ENCODE measurements at regions not wholly inside any gene's neighbourhood (a gene's known extent, or its start where the extent isn't known, plus 50 kb on each side); places are given as distances from the start of the nearest gene placed in this dataset.
A peak's percentile ranks its signal among the peaks of the same experiment; 100 is the strongest.

DNA sequence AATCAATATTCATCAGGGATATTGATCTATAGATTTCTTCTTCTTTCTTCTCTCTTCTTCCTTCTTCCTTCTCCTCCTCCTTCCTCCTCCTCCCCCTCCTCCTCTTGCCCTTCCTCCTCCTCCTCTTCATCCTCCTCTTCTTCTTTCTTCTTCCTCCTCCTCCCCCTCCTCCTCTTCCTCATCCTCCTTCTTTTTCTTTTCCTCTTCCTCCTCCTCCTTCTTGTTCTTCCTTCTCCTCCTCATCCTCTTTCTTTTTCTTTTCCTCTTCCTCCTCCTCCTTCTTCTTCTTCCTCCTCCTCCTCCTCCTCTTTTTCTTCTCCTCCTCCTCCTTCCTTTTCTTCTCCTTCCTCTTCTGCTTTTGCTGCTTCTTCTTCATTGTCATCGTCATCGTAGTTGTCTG is 52.4 kb upstream of the SERINC1 start:
- CTCF ChIA-PET, result no interaction called here
- Mint-ChIP-seq H3K36me3 (no peaks in the 10 kb centered on the region), H3K27ac (no peak overlapping the region)

DNA sequence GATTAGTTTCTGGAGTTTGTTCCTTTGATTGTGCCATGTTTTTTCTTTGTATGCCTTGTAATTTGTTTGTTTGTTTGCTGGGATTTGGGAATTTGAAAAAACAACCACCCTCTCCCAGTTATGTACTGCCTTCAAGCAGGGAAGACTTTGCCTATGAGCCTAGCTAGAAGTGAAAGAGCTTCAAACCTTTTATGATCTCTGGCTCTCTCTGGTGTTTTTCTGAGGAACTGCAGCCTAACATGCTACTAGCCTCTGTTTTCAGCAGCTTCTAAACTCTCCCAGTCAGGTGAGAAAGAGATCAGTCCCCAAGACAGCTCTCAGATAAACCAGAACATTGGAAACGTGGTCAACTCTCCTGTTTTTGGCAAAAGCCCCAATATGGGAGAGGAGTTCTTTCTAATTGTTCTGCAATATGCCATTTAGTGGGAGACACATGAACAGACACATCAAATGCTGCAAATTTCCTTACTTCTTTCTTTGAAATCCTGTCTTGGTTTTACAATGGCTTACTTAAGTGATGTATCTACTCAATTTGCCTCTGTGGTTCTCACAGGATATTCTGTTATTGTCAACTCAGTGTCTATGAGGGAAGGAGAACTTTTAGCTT is 58.9 kb upstream of the SERINC1 start:
- no peak overlapping the region for H3K27ac Mint-ChIP-seq
- H3K4me1 Mint-ChIP-seq, result no peaks in the 10 kb centered on the region
- CTCF ChIA-PET, result interaction anchor here (0.6 to 8.0 kb wide), 24 partner anchors 9 to 1109 kb away, joined by 3 to 172 read pairs (median 4); no protein-coding TSS in a partner anchor
- H3K36me3 Mint-ChIP-seq, result no peaks in the 10 kb centered on the region
- DNase-seq, result peak; percentile 63
- H3K27me3 Mint-ChIP-seq, result peaks cover 4% of the 10 kb centered on the region
- no peak overlapping the region for H3K4me3 Mint-ChIP-seq
- no peaks in the 10 kb centered on the region for H3K9me3 Mint-ChIP-seq

More for the DNA sequence above, 52.4 kb upstream of the SERINC1 start:
- Mint-ChIP-seq H3K27me3 (peaks cover 12% of the 10 kb centered on the region), H3K4me3 (no peak overlapping the region), H3K9me3 (no peaks in the 10 kb centered on the region), H3K4me1 (no peaks in the 10 kb centered on the region)
- DNase-seq, result no peak

DNA sequence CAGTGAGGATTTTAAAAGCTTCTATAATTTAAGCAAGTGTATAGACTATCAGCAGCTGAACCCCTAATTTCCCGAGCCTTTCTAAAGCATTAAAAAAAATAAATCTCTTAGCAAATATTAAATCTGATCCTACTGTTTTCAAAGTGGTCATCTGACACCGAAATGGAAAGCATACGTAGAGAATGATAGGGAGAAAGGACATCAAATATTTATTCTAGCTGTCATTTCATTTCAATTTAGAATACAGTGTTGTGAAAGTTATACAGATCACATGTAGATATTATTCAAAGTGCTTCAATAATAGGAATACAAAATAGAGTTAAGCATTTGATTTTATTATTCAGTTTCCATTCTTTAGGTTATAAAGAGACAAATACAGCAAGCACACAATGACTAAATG is 61.9 kb upstream of the PKIB start:
- DNase-seq, result no peak
- Mint-ChIP-seq H3K4me1 (no peaks in the 10 kb centered on the region), H3K27ac (no peak overlapping the region), H3K27me3 (no peaks in the 10 kb centered on the region), H3K36me3 (no peaks in the 10 kb centered on the region), H3K9me3 (no peaks in the 10 kb centered on the region), H3K4me3 (no peak overlapping the region)
- CTCF ChIA-PET, result no interaction called here

DNA sequence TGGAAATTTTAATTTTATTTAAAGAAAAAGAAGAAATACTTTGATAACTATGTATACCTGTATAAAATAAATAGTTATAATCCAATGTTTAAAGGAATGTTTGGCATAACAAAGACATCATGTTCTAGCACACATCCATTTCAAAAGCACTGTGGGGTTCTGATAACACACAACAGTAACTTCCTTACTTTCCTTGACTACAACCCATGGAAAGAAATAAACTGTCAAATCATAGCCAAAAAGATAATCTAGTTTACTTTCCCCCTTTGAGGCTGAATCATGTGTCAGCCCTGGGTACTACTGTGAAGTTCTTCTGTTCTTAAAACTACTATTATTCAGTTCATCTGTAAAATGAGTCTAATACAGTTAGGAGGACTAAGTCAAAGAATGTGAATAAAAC is 61.4 kb upstream of the PKIB start:
- no peak overlapping the region for H3K27ac Mint-ChIP-seq
- CTCF ChIA-PET, result no interaction called here
- DNase-seq, result no peak
- H3K27me3 Mint-ChIP-seq, result no peaks in the 10 kb centered on the region
- no peak overlapping the region for H3K4me3 Mint-ChIP-seq
- H3K36me3 Mint-ChIP-seq, result no peaks in the 10 kb centered on the region
- no peaks in the 10 kb centered on the region for H3K9me3 Mint-ChIP-seq
- H3K4me1 Mint-ChIP-seq, result no peaks in the 10 kb centered on the region

DNA sequence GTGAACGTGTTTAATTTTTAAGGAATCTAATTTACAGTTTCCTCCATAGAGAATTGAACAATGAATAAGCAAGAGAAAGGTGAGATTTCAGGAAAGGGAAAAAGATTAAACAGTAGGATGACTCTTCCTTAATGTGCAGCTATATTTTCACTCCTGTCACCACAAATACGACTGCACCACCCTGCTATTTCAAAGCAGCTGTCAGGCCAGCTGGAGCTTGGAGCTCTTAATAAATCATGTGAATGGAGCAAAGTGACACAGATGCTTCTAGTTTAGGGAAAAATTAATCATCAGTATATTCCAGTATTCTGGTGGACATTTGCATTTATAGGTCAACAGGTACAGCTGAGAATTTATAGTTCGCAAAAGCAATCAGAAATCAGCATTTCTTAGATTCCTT is 56.5 kb upstream of the PKIB start:
- Mint-ChIP-seq H3K27me3 (no peaks in the 10 kb centered on the region), H3K4me3 (no peak overlapping the region), H3K27ac (no peak overlapping the region), H3K4me1 (no peaks in the 10 kb centered on the region), H3K9me3 (no peaks in the 10 kb centered on the region), H3K36me3 (no peaks in the 10 kb centered on the region)
- CTCF ChIA-PET, result no interaction called here
- DNase-seq, result no peak

DNA sequence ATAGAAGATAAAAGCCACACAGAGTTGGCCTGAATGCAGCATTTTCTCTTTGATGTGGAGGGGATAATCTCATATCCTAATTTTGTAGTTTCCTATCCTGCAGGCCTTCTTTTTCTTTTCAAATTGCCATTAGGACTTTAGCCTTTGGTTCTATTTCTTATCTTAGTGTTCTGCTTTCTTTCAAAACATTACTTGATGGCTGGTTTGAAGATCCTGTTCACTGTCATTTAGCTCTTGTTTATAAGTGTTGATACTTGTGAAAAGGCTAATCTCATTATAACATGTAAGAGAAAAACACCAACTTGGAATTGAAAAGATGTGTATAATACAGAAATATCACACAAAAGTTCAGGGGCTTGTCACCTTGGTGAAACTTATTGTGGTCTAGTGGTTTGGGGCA is 54.6 kb upstream of the PKIB start:
- Mint-ChIP-seq H3K27me3 (no peaks in the 10 kb centered on the region), H3K36me3 (no peaks in the 10 kb centered on the region), H3K27ac (no peak overlapping the region), H3K4me3 (no peak overlapping the region), H3K4me1 (no peaks in the 10 kb centered on the region), H3K9me3 (no peaks in the 10 kb centered on the region)
- CTCF ChIA-PET, result no interaction called here
- no peak for DNase-seq

DNA sequence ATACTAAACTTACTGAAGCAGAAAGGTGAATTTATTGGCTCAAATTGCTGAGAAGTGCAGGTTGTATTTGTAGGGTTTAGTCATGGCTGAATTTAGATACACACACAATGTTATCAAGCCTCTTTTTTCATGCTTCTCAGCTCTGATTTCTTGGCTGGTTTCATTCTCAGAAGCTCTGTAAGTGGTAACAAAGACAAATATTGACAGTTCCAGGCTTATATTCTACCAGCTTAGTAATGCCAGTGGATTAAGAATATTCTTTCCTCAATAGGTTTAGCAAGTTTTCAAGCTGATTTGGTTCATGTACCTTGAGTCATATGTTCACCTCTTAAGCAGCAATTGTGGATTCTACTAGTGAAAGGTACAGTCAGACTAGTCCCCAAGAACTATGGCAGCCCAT is 52.1 kb upstream of the PKIB start:
- no peaks in the 10 kb centered on the region for H3K4me1 Mint-ChIP-seq
- no peak overlapping the region for H3K27ac Mint-ChIP-seq
- peaks cover 2% of the 10 kb centered on the region for H3K9me3 Mint-ChIP-seq
- DNase-seq, result no peak
- CTCF ChIA-PET, result no interaction called here
- no peak overlapping the region for H3K4me3 Mint-ChIP-seq
- no peaks in the 10 kb centered on the region for H3K36me3 Mint-ChIP-seq
- no peaks in the 10 kb centered on the region for H3K27me3 Mint-ChIP-seq

Data from activated naive CD4-positive, alpha-beta T cell treated with anti-CD3 and anti-CD28 coated beads, Interleukin-2, amount 10 ng/mL, durations not matched to agents 7 days and 5 days (primary cell).